ENCODE measurements at regions not wholly inside any gene's neighbourhood (a gene's known extent, or its start where the extent isn't known, plus 50 kb on each side); places are given as distances from the start of the nearest gene placed in this dataset.

DNA sequence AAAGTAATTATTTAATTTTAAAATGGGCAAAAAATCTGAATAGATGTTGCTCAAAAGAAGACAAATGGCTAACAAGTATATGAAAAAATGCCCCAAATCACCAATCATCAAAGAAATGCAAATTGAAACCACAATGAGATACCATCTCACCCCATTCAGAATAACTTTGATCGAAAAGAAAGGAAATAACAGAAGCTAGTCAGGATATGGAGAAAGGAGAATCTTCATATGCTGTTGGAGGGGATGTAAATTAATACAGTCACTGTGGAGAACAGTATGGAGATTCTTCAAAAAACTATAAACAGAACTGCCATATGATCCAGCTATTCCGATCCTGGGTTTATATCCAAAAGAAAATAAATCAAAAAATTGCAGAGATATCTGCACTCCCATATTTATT is 418.5 kb upstream of the RGMB start:
- TF ChIP-seq POLR2AphosphoS5 (IDR thresholded peaks at IDR 0.05): no peak
- TF ChIP-seq, protein P1, sequence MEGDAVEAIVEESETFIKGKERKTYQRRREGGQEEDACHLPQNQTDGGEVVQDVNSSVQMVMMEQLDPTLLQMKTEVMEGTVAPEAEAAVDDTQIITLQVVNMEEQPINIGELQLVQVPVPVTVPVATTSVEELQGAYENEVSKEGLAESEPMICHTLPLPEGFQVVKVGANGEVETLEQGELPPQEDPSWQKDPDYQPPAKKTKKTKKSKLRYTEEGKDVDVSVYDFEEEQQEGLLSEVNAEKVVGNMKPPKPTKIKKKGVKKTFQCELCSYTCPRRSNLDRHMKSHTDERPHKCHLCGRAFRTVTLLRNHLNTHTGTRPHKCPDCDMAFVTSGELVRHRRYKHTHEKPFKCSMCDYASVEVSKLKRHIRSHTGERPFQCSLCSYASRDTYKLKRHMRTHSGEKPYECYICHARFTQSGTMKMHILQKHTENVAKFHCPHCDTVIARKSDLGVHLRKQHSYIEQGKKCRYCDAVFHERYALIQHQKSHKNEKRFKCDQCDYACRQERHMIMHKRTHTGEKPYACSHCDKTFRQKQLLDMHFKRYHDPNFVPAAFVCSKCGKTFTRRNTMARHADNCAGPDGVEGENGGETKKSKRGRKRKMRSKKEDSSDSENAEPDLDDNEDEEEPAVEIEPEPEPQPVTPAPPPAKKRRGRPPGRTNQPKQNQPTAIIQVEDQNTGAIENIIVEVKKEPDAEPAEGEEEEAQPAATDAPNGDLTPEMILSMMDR (IDR thresholded peaks at IDR 0.05): no peak
- TF ChIP-seq POLR2A (IDR thresholded peaks at IDR 0.05): no peak
